IgD-negative memory B cell (primary cell): ENCODE measurements at regions not wholly inside any gene's neighbourhood (a gene's known extent, or its start where the extent isn't known, plus 50 kb on each side); places are given as distances from the start of the nearest gene placed in this dataset.

Experiments used
- H3K27ac Mint-ChIP-seq, 3 donors: one replicate each; pipeline ENCODE4 v1.8.0; 2020 to 2022; ENCODE audit warnings: mild to moderate bottlenecking in 3 of 3, mixed read lengths in 3 of 3, moderate library complexity in 1 of 3
- H3K27me3 Mint-ChIP-seq: one replicate; pipeline ENCODE4 v1.8.0; 2021; ENCODE audit warnings: mixed read lengths
- H3K36me3 Mint-ChIP-seq: one replicate; pipeline ENCODE4 v1.8.0; 2020; ENCODE audit warnings: mild to moderate bottlenecking, mixed read lengths
- H3K4me1 Mint-ChIP-seq, 3 donors: one replicate each; pipeline ENCODE4 v1.8.0; 2020 to 2022; ENCODE audit warnings: mixed read lengths in 3 of 3, mild to moderate bottlenecking in 1 of 3
- H3K4me3 Mint-ChIP-seq, 4 donors: one replicate each; pipeline ENCODE4 v1.8.0; 2020 to 2022; ENCODE audit warnings: mild to moderate bottlenecking in 4 of 4, mixed read lengths in 4 of 4, moderate library complexity in 3 of 4
- H3K9me3 Mint-ChIP-seq, 3 donors: one replicate each; pipeline ENCODE4 v1.8.0; 2020 to 2021; ENCODE audit warnings: mixed read lengths in 3 of 3, mild to moderate bottlenecking in 1 of 3

- Mint-ChIP-seq H3K4me3 (no peak overlapping the region), H3K36me3 (no peaks in the 10 kb centered on the region)
These were observed 133.4 kb downstream of the NDUFA10 start for GRCh38 chr2:239891698-239892097.

DNA sequence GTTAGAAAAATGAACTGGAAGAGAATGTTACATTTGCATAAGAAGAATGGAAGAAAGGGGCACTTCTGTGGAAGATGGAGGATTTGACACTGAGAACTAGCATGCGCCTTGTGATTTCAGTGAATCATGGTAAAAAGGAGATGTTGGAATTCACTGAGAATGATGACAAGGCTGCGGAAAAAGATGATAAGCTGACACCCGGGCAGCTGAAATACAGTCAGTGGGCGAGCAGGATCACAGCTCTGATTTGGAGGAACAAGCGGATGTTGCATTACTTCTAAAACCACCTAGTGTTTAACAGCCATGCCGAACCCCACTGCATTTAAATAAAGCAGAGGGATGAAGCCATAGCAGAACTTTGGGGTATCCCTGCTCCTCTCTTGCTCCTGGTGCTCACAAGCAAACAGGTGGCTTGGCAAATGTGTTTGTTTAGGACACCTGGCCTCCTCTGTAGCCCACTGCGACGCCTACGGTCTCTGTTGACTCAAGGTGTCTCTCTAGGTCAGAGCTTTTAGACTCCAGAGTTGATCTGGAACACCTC lies 134.9 kb downstream of the NDUFA10 start:
- Mint-ChIP-seq H3K4me1 (peaks cover 0 to 5% (median 3%) of the 10 kb centered on the region in 3 donors), H3K27ac (peak overlapping the region in 1 of 3 donors; percentile 32), H3K9me3 (peaks cover 2 to 12% (median 11%) of the 10 kb centered on the region in 3 donors), H3K4me3 (no peak overlapping the region), H3K27me3 (peaks cover 4% of the 10 kb centered on the region), H3K36me3 (no peaks in the 10 kb centered on the region)

More at GRCh38 chr2:239891698-239892097, 133.4 kb downstream of the NDUFA10 start:
- no peak overlapping the region for H3K27ac Mint-ChIP-seq
- peaks cover 3 to 14% (median 11%) of the 10 kb centered on the region in 3 donors for H3K4me1 Mint-ChIP-seq
- H3K9me3 Mint-ChIP-seq, result peaks cover 0 to 2% (median 1%) of the 10 kb centered on the region in 3 donors
- H3K27me3 Mint-ChIP-seq, result peaks cover 4% of the 10 kb centered on the region

GRCh38 chr2:239889641-239890121 lies 135.5 kb downstream of the NDUFA10 start:
- H3K36me3 Mint-ChIP-seq, result no peaks in the 10 kb centered on the region
- peaks cover 4% of the 10 kb centered on the region for H3K27me3 Mint-ChIP-seq
- peaks cover 2 to 18% (median 13%) of the 10 kb centered on the region in 3 donors for H3K9me3 Mint-ChIP-seq
- H3K4me3 Mint-ChIP-seq, result no peak overlapping the region
- H3K4me1 Mint-ChIP-seq, result no peaks in the 10 kb centered on the region
- H3K27ac Mint-ChIP-seq, result peak overlapping the region in 1 of 3 donors; percentile 32

DNA sequence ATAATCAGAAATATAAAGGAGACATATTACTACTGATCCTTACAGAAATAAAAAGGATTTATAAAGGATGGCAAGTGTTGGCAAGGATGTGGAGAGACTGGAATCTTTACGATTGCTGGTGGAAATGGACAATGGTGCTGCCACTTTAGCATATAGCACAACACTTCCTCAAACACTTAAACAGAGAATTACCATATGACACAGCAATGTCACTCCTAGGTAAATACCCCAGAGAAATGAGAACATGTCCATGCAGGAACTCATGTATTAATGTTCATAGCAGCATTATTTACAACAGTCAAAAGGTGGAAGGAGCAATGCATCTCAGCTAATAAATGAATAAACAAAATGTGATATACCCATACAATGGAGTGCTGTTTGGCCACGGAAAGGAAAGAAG lies 137.5 kb downstream of the NDUFA10 start:
- H3K36me3 Mint-ChIP-seq, result no peaks in the 10 kb centered on the region
- H3K27ac Mint-ChIP-seq, result no peak overlapping the region
- no peaks in the 10 kb centered on the region for H3K4me1 Mint-ChIP-seq
- H3K27me3 Mint-ChIP-seq, result peaks cover 1% of the 10 kb centered on the region
- H3K9me3 Mint-ChIP-seq, result peaks cover 2 to 24% (median 13%) of the 10 kb centered on the region in 3 donors
- H3K4me3 Mint-ChIP-seq, result no peak overlapping the region

GRCh38 chr2:239886781-239887180 lies 138.4 kb downstream of the NDUFA10 start:
- H3K36me3 Mint-ChIP-seq, result no peaks in the 10 kb centered on the region
- H3K27me3 Mint-ChIP-seq, result peaks cover 4% of the 10 kb centered on the region
- H3K9me3 Mint-ChIP-seq, result peaks cover 2 to 24% (median 13%) of the 10 kb centered on the region in 3 donors
- peaks cover 0 to 4% (median 2%) of the 10 kb centered on the region in 3 donors for H3K4me1 Mint-ChIP-seq
- H3K27ac Mint-ChIP-seq, result no peak overlapping the region
- no peak overlapping the region for H3K4me3 Mint-ChIP-seq

DNA sequence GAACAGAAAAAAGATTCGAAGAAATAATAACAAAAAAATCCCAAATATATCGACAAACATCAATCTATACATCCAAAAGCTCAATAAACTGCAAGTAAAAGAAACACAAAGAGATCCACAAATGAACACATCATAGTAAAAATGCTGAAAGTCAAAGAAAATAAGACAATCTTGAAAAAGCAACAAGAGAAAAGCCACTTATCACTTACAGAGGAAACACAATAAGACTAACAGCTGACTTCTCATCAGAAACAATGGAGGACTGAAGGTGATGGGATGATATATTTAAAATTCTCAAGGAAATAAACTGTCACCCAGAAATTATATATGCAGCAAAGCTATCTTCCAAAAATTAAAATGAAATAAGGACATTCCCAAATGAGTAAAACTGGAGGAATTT lies 140.3 kb downstream of the NDUFA10 start:
- H3K4me1 Mint-ChIP-seq, result peaks cover 0 to 4% (median 2%) of the 10 kb centered on the region in 3 donors
- H3K36me3 Mint-ChIP-seq, result no peaks in the 10 kb centered on the region
- peaks cover 16% of the 10 kb centered on the region for H3K27me3 Mint-ChIP-seq
- no peak overlapping the region for H3K4me3 Mint-ChIP-seq
- H3K27ac Mint-ChIP-seq, result no peak overlapping the region
- peaks cover 2 to 25% (median 13%) of the 10 kb centered on the region in 3 donors for H3K9me3 Mint-ChIP-seq

DNA sequence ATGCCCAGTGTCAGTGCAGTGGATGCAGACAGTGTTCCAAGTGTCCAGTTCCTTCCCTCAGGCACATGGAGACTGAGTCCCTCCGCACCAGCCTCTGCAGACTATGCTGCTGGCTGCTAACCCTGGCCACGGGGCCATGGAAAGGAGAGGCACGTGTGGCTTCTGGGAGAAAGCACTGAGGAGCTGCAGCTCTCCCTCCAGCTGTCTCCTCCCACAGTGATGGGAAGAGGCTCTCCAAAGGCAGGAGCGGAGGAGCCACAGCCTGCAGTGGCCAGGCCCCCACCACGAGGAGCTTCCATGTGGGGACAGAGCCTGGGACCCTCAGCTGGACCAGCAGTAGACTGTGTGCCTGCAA lies 141.1 kb downstream of the NDUFA10 start:
- Mint-ChIP-seq H3K9me3 (peaks cover 2 to 27% (median 13%) of the 10 kb centered on the region in 3 donors), H3K27me3 (peaks cover 17% of the 10 kb centered on the region), H3K4me1 (peaks cover 0 to 4% (median 2%) of the 10 kb centered on the region in 3 donors), H3K4me3 (no peak overlapping the region), H3K27ac (no peak overlapping the region), H3K36me3 (no peaks in the 10 kb centered on the region)

DNA sequence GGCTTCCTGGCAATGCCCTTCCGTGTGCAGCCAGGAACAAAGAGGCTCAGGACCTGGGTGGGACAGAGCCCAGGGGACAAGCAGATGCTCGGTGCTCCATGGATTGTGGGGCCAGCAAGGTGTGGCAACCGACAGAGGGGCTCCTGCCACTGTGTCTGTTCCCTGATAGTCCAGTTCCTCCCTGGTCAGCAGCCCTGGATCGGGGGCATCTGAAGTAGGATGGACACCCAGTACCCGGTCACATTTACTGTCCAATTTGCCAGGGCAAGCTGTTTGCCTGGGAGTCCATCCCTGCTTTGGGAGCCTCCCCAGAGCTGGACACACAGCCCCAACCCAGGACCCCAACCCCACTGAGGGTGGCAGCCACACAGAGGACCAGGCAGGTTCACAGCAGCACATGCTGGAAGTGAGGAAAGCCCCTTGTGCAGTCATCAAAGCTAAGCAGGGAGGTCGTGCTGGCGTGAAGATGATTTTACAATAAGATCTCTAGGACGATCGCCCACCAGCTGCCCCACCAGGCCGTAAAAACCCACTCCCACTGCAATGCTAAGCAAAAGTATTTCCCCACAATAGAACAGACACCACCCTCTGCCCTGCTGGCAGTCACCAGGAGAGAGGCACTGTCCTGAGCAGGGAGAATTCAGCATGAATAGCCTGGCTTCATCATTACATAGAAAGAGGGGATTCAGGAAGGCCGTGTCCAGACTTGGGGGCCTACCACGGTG lies 141.7 kb downstream of the NDUFA10 start:
- H3K27me3 Mint-ChIP-seq, result peaks cover 20% of the 10 kb centered on the region
- H3K27ac Mint-ChIP-seq, result no peak overlapping the region
- H3K9me3 Mint-ChIP-seq, result peaks cover 2 to 27% (median 13%) of the 10 kb centered on the region in 3 donors
- no peak overlapping the region for H3K4me3 Mint-ChIP-seq
- H3K4me1 Mint-ChIP-seq, result peaks cover under 1 to 9% (median 2%) of the 10 kb centered on the region in 3 donors
- H3K36me3 Mint-ChIP-seq, result no peaks in the 10 kb centered on the region

DNA sequence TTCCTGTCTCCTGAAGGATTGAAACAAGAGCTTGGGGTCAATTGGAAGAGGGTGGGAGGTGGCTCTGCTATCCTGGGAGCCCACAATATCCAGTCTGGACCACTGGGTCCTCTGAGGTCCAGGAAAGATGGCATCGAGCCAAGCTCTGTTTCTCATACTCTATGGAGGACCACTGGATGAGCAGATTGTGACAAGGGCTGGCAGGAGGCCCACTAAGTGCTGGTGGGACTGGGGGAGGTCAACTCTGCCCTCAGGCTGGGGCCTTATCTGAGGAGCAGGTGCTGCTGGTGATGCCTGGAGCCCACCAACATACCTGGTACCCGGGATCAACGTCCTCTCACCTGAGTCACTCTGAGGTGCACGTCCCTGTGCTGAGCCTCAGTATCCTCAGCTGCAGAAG lies 142.4 kb downstream of the NDUFA10 start:
- no peak overlapping the region for H3K4me3 Mint-ChIP-seq
- no peak overlapping the region for H3K27ac Mint-ChIP-seq
- peaks cover 22% of the 10 kb centered on the region for H3K27me3 Mint-ChIP-seq
- H3K9me3 Mint-ChIP-seq, result peaks cover 2 to 27% (median 13%) of the 10 kb centered on the region in 3 donors
- no peaks in the 10 kb centered on the region for H3K36me3 Mint-ChIP-seq
- peaks cover 2 to 16% (median 7%) of the 10 kb centered on the region in 3 donors for H3K4me1 Mint-ChIP-seq

DNA sequence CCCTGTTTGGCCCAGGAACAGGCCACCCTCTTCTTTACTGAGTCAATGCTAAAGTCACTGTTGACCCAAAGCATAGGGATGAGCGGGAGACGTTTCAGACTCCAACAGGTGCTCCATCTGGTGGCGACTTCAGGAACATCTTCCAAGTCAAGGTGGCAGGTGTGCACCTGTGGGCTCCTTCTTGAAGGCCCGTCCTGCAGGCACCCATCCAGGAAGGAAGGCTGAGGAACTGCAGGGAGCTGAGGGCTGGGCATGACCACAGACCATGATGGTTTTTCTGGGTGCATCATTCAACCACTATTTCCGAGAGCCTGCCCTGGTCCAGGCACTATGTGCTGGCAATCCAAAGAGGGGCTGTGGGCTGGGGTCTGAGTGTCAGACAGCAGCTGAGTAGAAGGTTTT lies 142.8 kb downstream of the NDUFA10 start:
- H3K4me3 Mint-ChIP-seq, result no peak overlapping the region
- peaks cover 2 to 27% (median 13%) of the 10 kb centered on the region in 3 donors for H3K9me3 Mint-ChIP-seq
- no peak overlapping the region for H3K27ac Mint-ChIP-seq
- peaks cover 2 to 18% (median 7%) of the 10 kb centered on the region in 3 donors for H3K4me1 Mint-ChIP-seq
- H3K27me3 Mint-ChIP-seq, result peaks cover 24% of the 10 kb centered on the region
- no peaks in the 10 kb centered on the region for H3K36me3 Mint-ChIP-seq

- Mint-ChIP-seq H3K9me3 (peaks cover 2 to 26% (median 13%) of the 10 kb centered on the region in 3 donors), H3K4me1 (peaks cover 2 to 18% (median 7%) of the 10 kb centered on the region in 3 donors), H3K27me3 (peaks cover 24% of the 10 kb centered on the region), H3K4me3 (no peak overlapping the region), H3K36me3 (no peaks in the 10 kb centered on the region), H3K27ac (no peak overlapping the region)
These were observed 143.4 kb downstream of the NDUFA10 start for GRCh38 chr2:239881561-239882320.

DNA sequence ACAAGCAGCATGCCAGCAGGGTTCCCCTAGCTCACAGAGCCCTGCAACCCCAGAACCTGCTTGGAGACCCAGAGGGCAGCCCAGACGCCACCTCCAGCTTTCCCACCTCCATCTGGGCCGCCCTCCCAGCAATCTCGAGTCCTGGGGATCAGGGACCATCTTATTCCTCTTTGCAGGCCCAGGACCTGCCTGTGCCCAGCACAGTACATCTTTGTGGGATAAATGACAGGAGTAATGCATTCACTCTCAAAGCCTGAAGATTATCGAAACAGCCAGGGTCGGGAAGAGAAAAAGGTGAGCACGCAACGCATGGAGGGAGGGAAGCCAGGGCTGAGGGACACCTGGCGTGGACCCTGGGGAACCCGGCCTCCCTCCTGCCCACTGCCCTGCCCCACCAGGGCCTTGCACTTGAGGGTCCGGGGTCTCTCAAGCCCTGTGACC lies 144.1 kb downstream of the NDUFA10 start:
- H3K4me1 Mint-ChIP-seq, result peaks cover 2 to 18% (median 7%) of the 10 kb centered on the region in 3 donors
- H3K27me3 Mint-ChIP-seq, result peaks cover 31% of the 10 kb centered on the region
- no peak overlapping the region for H3K27ac Mint-ChIP-seq
- no peaks in the 10 kb centered on the region for H3K36me3 Mint-ChIP-seq
- H3K9me3 Mint-ChIP-seq, result peaks cover 0 to 19% (median 10%) of the 10 kb centered on the region in 3 donors
- H3K4me3 Mint-ChIP-seq, result no peak overlapping the region

DNA sequence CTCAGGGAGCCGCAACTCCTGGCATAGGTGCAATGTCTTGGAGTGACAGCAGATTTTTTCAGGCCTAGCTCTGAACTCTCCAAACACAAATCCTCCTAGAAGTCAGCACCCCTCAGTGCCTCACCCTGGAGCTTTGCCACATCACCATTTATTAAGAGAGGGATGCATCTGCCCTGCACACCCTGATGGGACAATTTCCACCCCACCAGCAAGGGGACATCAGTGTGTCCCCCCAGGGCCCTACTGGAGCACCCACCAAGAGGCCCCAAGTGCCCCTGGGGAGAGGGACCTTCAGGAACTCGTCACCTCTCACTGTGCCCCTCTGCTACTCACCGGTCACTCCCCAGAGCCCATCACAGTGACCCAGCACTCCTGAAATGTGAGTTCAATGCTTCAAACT lies 144.7 kb downstream of the NDUFA10 start:
- H3K36me3 Mint-ChIP-seq, result no peaks in the 10 kb centered on the region
- H3K27me3 Mint-ChIP-seq, result peaks cover 34% of the 10 kb centered on the region
- no peak overlapping the region for H3K27ac Mint-ChIP-seq
- peaks cover 0 to 16% (median 5%) of the 10 kb centered on the region in 3 donors for H3K9me3 Mint-ChIP-seq
- peaks cover 2 to 18% (median 8%) of the 10 kb centered on the region in 3 donors for H3K4me1 Mint-ChIP-seq
- no peak overlapping the region for H3K4me3 Mint-ChIP-seq

DNA sequence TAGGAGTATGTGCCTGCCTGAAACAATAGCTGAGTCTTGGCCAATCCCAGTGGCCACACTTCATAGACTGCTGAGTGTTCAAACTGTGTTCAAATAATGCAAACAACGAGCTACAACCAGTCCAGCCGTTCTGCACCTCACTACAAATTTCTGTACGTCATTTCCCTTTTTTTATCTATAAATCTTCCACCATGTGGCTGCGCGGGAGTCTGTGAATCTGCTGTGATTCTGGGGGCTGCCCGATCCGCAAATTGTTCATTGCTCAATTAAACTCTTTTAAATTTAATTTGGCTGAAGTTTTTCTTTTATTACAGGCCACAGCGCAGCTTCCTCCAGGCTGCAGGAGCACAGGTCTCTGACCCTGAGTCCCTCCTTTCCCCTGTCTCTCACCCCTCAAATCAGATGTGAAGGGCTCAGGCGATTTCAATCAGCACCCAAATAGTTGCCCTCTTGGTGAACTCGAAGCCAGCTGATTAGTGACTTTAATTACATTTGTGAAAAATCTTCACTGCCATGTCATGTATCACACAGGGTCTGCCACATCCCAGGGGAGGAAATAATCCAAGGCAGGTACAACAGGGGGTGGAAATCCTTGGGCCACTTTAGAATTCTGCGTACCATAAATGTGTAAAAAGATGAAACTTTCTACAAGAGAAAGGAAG lies 145.6 kb downstream of the NDUFA10 start:
- H3K27ac Mint-ChIP-seq, result peak overlapping the region in 1 of 3 donors; percentile 31
- H3K27me3 Mint-ChIP-seq, result peaks cover 36% of the 10 kb centered on the region
- H3K36me3 Mint-ChIP-seq, result no peaks in the 10 kb centered on the region
- peaks cover 0 to 8% (median under 1%) of the 10 kb centered on the region in 3 donors for H3K9me3 Mint-ChIP-seq
- H3K4me1 Mint-ChIP-seq, result peaks cover 2 to 18% (median 10%) of the 10 kb centered on the region in 3 donors
- no peak overlapping the region for H3K4me3 Mint-ChIP-seq
